Stimulated activated naive CD4-positive, alpha-beta T cell (primary cell): ENCODE measurements at regions not wholly inside any gene's neighbourhood (a gene's known extent, or its start where the extent isn't known, plus 50 kb on each side); places are given as distances from the start of the nearest gene placed in this dataset.

Experiments used
- DNase-seq, 6 experiments: peaks; one replicate each; lab custom pipeline; 2025; lab: John Stamatoyannopoulos, UW

GRCh38 chr20:37598100-37598543 lies 70.4 kb upstream of the BLCAP start:
- no peak for DNase-seq

GRCh38 chr20:37596890-37597536 lies 69.3 kb upstream of the BLCAP start:
- DNase-seq, result no peak

GRCh38 chr20:37596168-37596567 lies 68.5 kb upstream of the BLCAP start:
- no peak for DNase-seq

- DNase-seq, result no peak
These were observed 66.0 kb upstream of the BLCAP start for GRCh38 chr20:37593710-37594109.

- no peak for DNase-seq
These were observed 63.3 kb upstream of the BLCAP start for GRCh38 chr20:37590938-37591490.

- DNase-seq, result no peak
These were observed 58.4 kb upstream of the BLCAP start for GRCh38 chr20:37586078-37586477.

- no peak for DNase-seq
These were observed 56.6 kb upstream of the BLCAP start for GRCh38 chr20:37584238-37584807.

GRCh38 chr20:37581246-37581645 lies 53.6 kb upstream of the BLCAP start:
- no peak for DNase-seq

GRCh38 chr20:37580069-37580468 lies 52.4 kb upstream of the BLCAP start:
- DNase-seq, result no peak

GRCh38 chr20:37579106-37579505 lies 51.4 kb upstream of the BLCAP start:
- DNase-seq, result no peak

- no peak for DNase-seq
These were observed 50.3 kb upstream of the BLCAP start for GRCh38 chr20:37577981-37578380.
